Parathyroid adenoma (tissue), 2 donors: ENCODE measurements at regions not wholly inside any gene's neighbourhood (a gene's known extent, or its start where the extent isn't known, plus 50 kb on each side); places are given as distances from the start of the nearest gene placed in this dataset.
"Not testable (repeated sequence)": the region's sequence is repeated elsewhere in the genome, so short reads cannot be mapped to it uniquely, and the experiment has no call there.

Source experiments
- H2AFZ ChIP-seq: fragments of 300-600 bp; sonication (generic); one replicate; pipeline ENCODE4 v1.7.0; 2017; ENCODE audit warnings: antibody characterized with exemption, mild to moderate bottlenecking
- H3K27ac ChIP-seq: fragments of 300-600 bp; sonication (generic); one replicate; pipeline ENCODE4 v1.7.0; 2017
- H3K27me3 ChIP-seq: fragments of 300-600 bp; sonication (generic); one replicate; pipeline ENCODE4 v1.7.0; 2017; ENCODE audit warnings: low read length; ENCODE audit not compliant: control insufficient read depth, insufficient read depth
- H3K36me3 ChIP-seq: fragments of 300-600 bp; sonication (generic); one replicate; pipeline ENCODE4 v1.7.0; 2017; ENCODE audit warnings: low read length; ENCODE audit not compliant: control insufficient read depth, insufficient read depth
- H3K4me1 ChIP-seq: fragments of 300-600 bp; sonication (generic); one replicate; pipeline ENCODE4 v1.7.0; 2017; ENCODE audit warnings: control low read depth
- H3K4me2 ChIP-seq: fragments of 300-600 bp; sonication (generic); one replicate; pipeline ENCODE4 v1.7.0; 2017; ENCODE audit warnings: low read length
- H3K4me3 ChIP-seq: fragments of 300-600 bp; sonication (generic); one replicate; pipeline ENCODE4 v1.7.0; 2017; ENCODE audit warnings: low read depth, low read length
- H3K79me2 ChIP-seq: fragments of 300-600 bp; sonication (generic); one replicate; pipeline ENCODE4 v1.7.0; 2017; ENCODE audit warnings: control low read depth
- H3K9ac ChIP-seq: fragments of 300-600 bp; sonication (generic); one replicate; pipeline ENCODE4 v1.7.0; 2017; ENCODE audit warnings: mild to moderate bottlenecking
- H3K9me3 ChIP-seq: fragments of 300-600 bp; sonication (generic); one replicate; pipeline ENCODE4 v1.7.0; 2017; ENCODE audit warnings: low read length; ENCODE audit not compliant: control insufficient read depth
- CTCF ChIP-seq: fragments of 300-600 bp; sonication (generic); IDR thresholded peaks from one replicate; pipeline ENCODE4 v1.7.0; 2017; ENCODE audit warnings: antibody characterized with exemption, mild to moderate bottlenecking
- donor health status: primary hyperparathyroidism.

- H3K4me2 ChIP-seq = no peak overlapping the region
- no peak overlapping the region for H3K27ac ChIP-seq
- no peak for TF ChIP-seq CTCF
- H3K4me1 ChIP-seq = no peaks in the 10 kb centered on the region
- H3K9me3 ChIP-seq = no peaks in the 10 kb centered on the region
- no peak overlapping the region for H3K4me3 ChIP-seq
- no peaks in the 10 kb centered on the region for H3K79me2 ChIP-seq
- H3K27me3 ChIP-seq = no peaks in the 10 kb centered on the region
- H3K36me3 ChIP-seq = no peaks in the 10 kb centered on the region
- no peak overlapping the region for H2AFZ ChIP-seq
- H3K9ac ChIP-seq = no peak overlapping the region
These were observed 66.3 kb upstream of the BMP5 start for GRCh38 chr6:55941702-55942101.

DNA sequence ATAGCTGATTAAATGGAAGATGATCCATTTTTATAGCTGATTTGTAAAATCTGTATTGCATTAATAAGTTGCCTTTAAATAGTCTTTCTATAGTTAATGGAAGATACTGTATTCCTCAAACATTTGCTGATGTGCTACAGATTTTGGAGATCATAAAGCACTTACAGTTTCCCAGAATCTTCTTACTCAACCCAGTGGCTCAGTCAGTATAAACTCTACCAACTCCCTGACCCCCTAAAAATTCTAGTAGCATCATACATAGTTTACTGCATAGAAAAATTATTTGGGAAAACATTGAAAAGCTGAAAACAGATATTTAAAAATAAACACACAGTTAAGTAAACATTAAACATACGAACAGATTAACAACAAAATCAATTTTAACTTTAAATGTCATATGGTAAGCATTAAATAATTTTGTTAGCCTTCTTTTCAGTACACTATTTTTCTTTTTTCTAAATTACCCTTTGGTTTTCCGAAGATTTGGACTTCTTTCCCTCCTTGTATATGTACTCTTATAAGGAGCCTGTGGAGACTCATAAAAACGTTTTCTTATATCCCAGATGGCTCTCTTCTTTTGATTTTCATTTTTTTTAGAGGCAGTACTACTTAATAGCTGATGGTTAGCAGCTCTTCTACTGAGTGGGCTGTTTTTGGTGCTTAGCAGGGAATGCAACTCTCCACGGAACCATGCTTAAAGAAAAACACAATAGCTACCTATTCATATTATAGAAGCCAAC lies 62.7 kb upstream of the BMP5 start:
- no peaks in the 10 kb centered on the region for H3K79me2 ChIP-seq
- H3K4me1 ChIP-seq = no peaks in the 10 kb centered on the region
- no peaks in the 10 kb centered on the region for H3K9me3 ChIP-seq
- H3K4me3 ChIP-seq = no peak overlapping the region
- H2AFZ ChIP-seq = no peak overlapping the region
- H3K9ac ChIP-seq = no peak overlapping the region
- H3K36me3 ChIP-seq = no peaks in the 10 kb centered on the region
- H3K27me3 ChIP-seq = no peaks in the 10 kb centered on the region
- TF ChIP-seq CTCF = no peak
- no peak overlapping the region for H3K4me2 ChIP-seq
- no peak overlapping the region for H3K27ac ChIP-seq

GRCh38 chr6:55937261-55937947 lies 62.0 kb upstream of the BMP5 start:
- Histone ChIP-seq H3K4me1 (no peaks in the 10 kb centered on the region), H3K4me3 (no peak overlapping the region), H3K9ac (no peak overlapping the region), H3K27me3 (no peaks in the 10 kb centered on the region), H3K4me2 (no peak overlapping the region), H2AFZ (no peak overlapping the region), H3K36me3 (no peaks in the 10 kb centered on the region), H3K9me3 (no peaks in the 10 kb centered on the region), H3K27ac (no peak overlapping the region), H3K79me2 (no peaks in the 10 kb centered on the region)
- no peak for TF ChIP-seq CTCF

- Histone ChIP-seq H3K4me1 (no peaks in the 10 kb centered on the region), H3K4me2 (no peak overlapping the region), H2AFZ (no peak overlapping the region), H3K9me3 (no peaks in the 10 kb centered on the region), H3K79me2 (no peaks in the 10 kb centered on the region), H3K27ac (no peak overlapping the region), H3K9ac (no peak overlapping the region), H3K4me3 (no peak overlapping the region), H3K27me3 (no peaks in the 10 kb centered on the region), H3K36me3 (no peaks in the 10 kb centered on the region)
- no peak for TF ChIP-seq CTCF
These were observed 55.7 kb upstream of the BMP5 start for GRCh38 chr6:55931101-55931500.

DNA sequence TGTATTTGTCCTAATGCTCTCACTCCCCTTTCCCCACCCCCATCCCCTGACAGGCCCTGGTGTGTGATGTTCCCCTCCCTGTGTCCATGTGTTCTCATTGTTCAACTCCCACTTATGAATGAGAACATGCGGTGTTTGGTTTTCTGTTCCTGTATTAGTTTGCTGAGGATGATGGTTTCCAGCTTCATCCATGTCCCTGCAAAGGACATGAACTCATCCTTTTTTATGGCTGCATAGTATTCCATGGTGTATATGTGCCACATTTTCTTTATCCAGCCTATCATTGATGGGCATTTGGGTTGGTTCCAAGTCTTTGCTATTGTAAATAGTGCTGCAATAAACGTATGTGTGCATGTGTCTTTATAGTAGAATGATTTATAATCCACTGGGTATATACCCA lies 52.3 kb upstream of the BMP5 start:
- not testable (repeated sequence) for H3K4me2 ChIP-seq, H3K79me2 ChIP-seq, H3K27ac ChIP-seq, H3K9ac ChIP-seq, H3K27me3 ChIP-seq, H3K4me1 ChIP-seq, H3K4me3 ChIP-seq, H3K36me3 ChIP-seq, H3K9me3 ChIP-seq, H2AFZ ChIP-seq
